ENCODE measurements at regions not wholly inside any gene's neighbourhood (a gene's known extent, or its start where the extent isn't known, plus 50 kb on each side); places are given as distances from the start of the nearest gene placed in this dataset.
"Not testable (repeated sequence)": the region's sequence is repeated elsewhere in the genome, so short reads cannot be mapped to it uniquely, and the experiment has no call there.

DNA sequence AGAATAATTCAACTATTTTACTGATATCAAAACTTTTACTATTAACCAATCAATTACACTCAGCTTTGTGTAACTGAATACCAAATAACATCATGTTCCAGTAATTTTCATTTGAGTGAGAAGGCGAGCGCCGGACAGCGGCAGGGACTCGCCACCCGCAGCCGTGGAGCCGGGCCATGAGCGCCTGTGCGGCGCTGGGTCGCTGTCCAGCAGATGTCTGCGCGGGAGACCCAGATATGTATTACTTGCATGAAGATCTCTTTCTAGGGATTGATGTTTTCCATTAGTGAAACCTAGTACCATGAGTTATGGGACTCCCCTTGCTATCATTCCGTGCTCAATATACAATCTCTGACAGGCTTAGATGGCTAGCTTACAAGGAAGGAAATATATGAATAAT lies 245.1 kb upstream of the PRSS16 start:
- WGBS (ENCODE audit: insufficient coverage, insufficient replicate concordance, low lambda C conversion rate, missing lambda C conversion rate): 90% methylated on average over 15 of the region's 15 CpGs
- Histone ChIP-seq H3K79me2 (ENCODE audit: control insufficient read depth, insufficient read depth, low read length) (no peaks in the 10 kb centered on the region), H3K9ac (ENCODE audit: control insufficient read depth, insufficient read depth, low read length) (no peak overlapping the region), H3K4me1 (ENCODE audit: control insufficient read depth, insufficient read depth, low read length) (no peaks in the 10 kb centered on the region), H3K27me3 (replicated peaks in 1 of 2; ENCODE audit: control insufficient read depth in 2 of 2, insufficient read depth in 2 of 2, low read length in 1 of 2) (no peaks in the 10 kb centered on the region), H3K9me3 (replicated peaks; ENCODE audit: control insufficient read depth, insufficient read depth, low read length) (no peaks in the 10 kb centered on the region; the same call in 1 of the 3 replicates), H4K20me1 (ENCODE audit: control insufficient read depth, insufficient read depth) (no peaks in the 10 kb centered on the region), H3K27ac (ENCODE audit: control insufficient read depth, insufficient read depth) (no peak overlapping the region), H3K4me3 (no peak overlapping the region), H3K36me3 (ENCODE audit: control insufficient read depth in 2 of 2, insufficient read depth in 2 of 2, low read length in 1 of 2) (no peaks in the 10 kb centered on the region), H2AFZ (ENCODE audit: control insufficient read depth, low read depth, low read length) (no peak overlapping the region), H3K4me2 (ENCODE audit: control insufficient read depth, insufficient read depth) (no peak overlapping the region)
- no peak for ATAC-seq
- CTCF ChIA-PET: no interaction called here
- SMC1A ChIA-PET (ENCODE audit: uncharacterized antibody, unreplicated experiment): no interaction called here
- intact Hi-C loops (cut with micrococcal nuclease; ENCODE audit: unreplicated experiment) (no loop called here), in situ Hi-C loops (cut with MboI) (no loop called here)
- RAD21 ChIA-PET (ENCODE audit: unreplicated experiment): no interaction called here
- TF ChIP-seq GATAD2B (conservative IDR thresholded peaks at IDR 0.05; ENCODE audit: low read depth) (no peak), JUND (IDR thresholded peaks at IDR 0.05; ENCODE audit: low read depth, low read length) (no peak), SIN3A (IDR thresholded peaks at IDR 0.05; ENCODE audit: low read depth, low read length) (no peak)
- TF ChIP-seq, protein P1, sequence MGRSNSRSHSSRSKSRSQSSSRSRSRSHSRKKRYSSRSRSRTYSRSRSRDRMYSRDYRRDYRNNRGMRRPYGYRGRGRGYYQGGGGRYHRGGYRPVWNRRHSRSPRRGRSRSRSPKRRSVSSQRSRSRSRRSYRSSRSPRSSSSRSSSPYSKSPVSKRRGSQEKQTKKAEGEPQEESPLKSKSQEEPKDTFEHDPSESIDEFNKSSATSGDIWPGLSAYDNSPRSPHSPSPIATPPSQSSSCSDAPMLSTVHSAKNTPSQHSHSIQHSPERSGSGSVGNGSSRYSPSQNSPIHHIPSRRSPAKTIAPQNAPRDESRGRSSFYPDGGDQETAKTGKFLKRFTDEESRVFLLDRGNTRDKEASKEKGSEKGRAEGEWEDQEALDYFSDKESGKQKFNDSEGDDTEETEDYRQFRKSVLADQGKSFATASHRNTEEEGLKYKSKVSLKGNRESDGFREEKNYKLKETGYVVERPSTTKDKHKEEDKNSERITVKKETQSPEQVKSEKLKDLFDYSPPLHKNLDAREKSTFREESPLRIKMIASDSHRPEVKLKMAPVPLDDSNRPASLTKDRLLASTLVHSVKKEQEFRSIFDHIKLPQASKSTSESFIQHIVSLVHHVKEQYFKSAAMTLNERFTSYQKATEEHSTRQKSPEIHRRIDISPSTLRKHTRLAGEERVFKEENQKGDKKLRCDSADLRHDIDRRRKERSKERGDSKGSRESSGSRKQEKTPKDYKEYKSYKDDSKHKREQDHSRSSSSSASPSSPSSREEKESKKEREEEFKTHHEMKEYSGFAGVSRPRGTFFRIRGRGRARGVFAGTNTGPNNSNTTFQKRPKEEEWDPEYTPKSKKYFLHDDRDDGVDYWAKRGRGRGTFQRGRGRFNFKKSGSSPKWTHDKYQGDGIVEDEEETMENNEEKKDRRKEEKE (IDR thresholded peaks at IDR 0.05): no peak
- POLR2A ChIA-PET: no interaction called here
- no TSS peak for BruUV-seq (replicated peaks)
- no peak for FAIRE-seq
- DNase-seq (ENCODE audit: low read depth, low spot score): no peak

DNA sequence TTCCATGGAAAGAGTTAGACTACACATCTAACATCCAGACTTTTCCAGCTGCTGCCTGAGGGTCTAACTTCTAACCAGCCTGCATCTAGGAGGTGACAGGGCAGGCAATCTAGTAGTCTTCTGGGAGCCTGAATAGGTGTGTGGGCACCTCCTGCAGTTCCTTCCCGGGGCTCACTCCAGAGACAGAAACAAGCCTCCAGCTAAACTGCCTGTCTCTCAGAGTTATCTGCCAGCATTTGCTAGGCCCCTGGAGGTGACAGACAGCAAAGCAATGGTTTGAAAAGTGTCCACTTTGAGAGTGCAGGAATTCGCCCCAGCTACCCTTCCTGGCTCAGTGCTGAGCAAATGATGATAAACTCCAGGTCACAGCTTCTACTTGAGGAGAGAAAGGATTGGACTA lies 240.5 kb upstream of the PRSS16 start:
- H3K27me3 ChIP-seq (replicated peaks in 1 of 2; ENCODE audit: control insufficient read depth in 2 of 2, insufficient read depth in 2 of 2, low read length in 1 of 2): no peaks in the 10 kb centered on the region
- intact Hi-C loops (cut with micrococcal nuclease; ENCODE audit: unreplicated experiment): no loop called here
- H3K4me1 ChIP-seq (ENCODE audit: control insufficient read depth, insufficient read depth, low read length): no peaks in the 10 kb centered on the region
- in situ Hi-C loops (cut with MboI): no loop called here
- ChIA-PET SMC1A (ENCODE audit: uncharacterized antibody, unreplicated experiment) (interaction anchor here (0.8 to 1.4 kb wide), 2 partner anchors 14 to 73 kb away, joined by 3 to 4 read pairs; no protein-coding TSS in a partner anchor), CTCF (no interaction called here), RAD21 (ENCODE audit: unreplicated experiment) (no interaction called here), POLR2A (interaction anchor here (0.7 kb wide), 1 partner anchor 411 kb away, joined by 4 read pairs; no protein-coding TSS in a partner anchor)
- H3K4me3 ChIP-seq: no peak overlapping the region
- H4K20me1 ChIP-seq (ENCODE audit: control insufficient read depth, insufficient read depth): no peaks in the 10 kb centered on the region
- BruUV-seq (replicated peaks): no TSS peak
- no peak overlapping the region for H3K27ac ChIP-seq (ENCODE audit: control insufficient read depth, insufficient read depth)
- ATAC-seq (no peak), FAIRE-seq (no peak), DNase-seq (ENCODE audit: low read depth, low spot score) (no peak)
- H3K79me2 ChIP-seq (ENCODE audit: control insufficient read depth, insufficient read depth, low read length): no peaks in the 10 kb centered on the region
- 32% methylated on average over 2 of the region's 2 CpGs for WGBS (ENCODE audit: insufficient coverage, insufficient replicate concordance, low lambda C conversion rate, missing lambda C conversion rate)
- no peak overlapping the region for H3K4me2 ChIP-seq (ENCODE audit: control insufficient read depth, insufficient read depth)
- H2AFZ ChIP-seq (ENCODE audit: control insufficient read depth, low read depth, low read length): no peak overlapping the region
- no peak for TF ChIP-seq ZBED1 (IDR thresholded peaks at IDR 0.05; ENCODE audit: borderline replicate concordance)
- H3K9me3 ChIP-seq (replicated peaks; ENCODE audit: control insufficient read depth, insufficient read depth, low read length): no peaks in the 10 kb centered on the region; the same call in 1 of the 3 replicates
- no peak overlapping the region for H3K9ac ChIP-seq (ENCODE audit: control insufficient read depth, insufficient read depth, low read length)
- H3K36me3 ChIP-seq (ENCODE audit: control insufficient read depth in 2 of 2, insufficient read depth in 2 of 2, low read length in 1 of 2): no peaks in the 10 kb centered on the region

DNA sequence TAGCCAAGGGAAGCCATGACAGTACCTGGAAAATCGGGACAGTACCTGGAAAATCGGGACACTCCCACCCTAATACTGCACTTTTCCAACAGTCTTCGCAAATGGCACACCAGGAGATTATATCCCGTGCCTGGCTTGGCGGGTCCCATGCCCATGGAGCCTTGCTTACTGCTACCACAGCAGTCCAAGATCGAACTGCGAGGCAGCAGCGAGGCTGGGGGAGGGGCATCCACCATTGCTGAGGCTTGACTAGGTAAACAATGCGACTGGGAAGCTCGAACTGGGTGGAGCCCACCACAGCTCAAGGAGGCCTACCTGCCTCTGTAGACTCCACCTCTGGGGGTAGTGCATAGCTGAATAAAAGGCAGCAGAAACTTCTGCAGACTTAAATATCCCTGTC lies 238.9 kb upstream of the PRSS16 start:
- WGBS (ENCODE audit: insufficient coverage, insufficient replicate concordance, low lambda C conversion rate, missing lambda C conversion rate): 66% methylated on average over 10 of the region's 10 CpGs

More for the DNA sequence above, 238.9 kb upstream of the PRSS16 start:
- POLR2A ChIA-PET; CTCF ChIA-PET; in situ Hi-C loops (cut with MboI); H3K27me3 ChIP-seq (replicated peaks in 1 of 2; ENCODE audit: control insufficient read depth in 2 of 2, insufficient read depth in 2 of 2, low read length in 1 of 2); H3K4me3 ChIP-seq; SMC1A ChIA-PET (ENCODE audit: uncharacterized antibody, unreplicated experiment); H2AFZ ChIP-seq (ENCODE audit: control insufficient read depth, low read depth, low read length); H3K27ac ChIP-seq (ENCODE audit: control insufficient read depth, insufficient read depth); H3K9me3 ChIP-seq (replicated peaks; ENCODE audit: control insufficient read depth, insufficient read depth, low read length); BruUV-seq (replicated peaks); H3K79me2 ChIP-seq (ENCODE audit: control insufficient read depth, insufficient read depth, low read length); ATAC-seq; intact Hi-C loops (cut with micrococcal nuclease; ENCODE audit: unreplicated experiment); H3K4me2 ChIP-seq (ENCODE audit: control insufficient read depth, insufficient read depth); H4K20me1 ChIP-seq (ENCODE audit: control insufficient read depth, insufficient read depth); FAIRE-seq; DNase-seq (ENCODE audit: low read depth, low spot score); H3K9ac ChIP-seq (ENCODE audit: control insufficient read depth, insufficient read depth, low read length); RAD21 ChIA-PET (ENCODE audit: unreplicated experiment); H3K36me3 ChIP-seq (ENCODE audit: control insufficient read depth in 2 of 2, insufficient read depth in 2 of 2, low read length in 1 of 2); H3K4me1 ChIP-seq (ENCODE audit: control insufficient read depth, insufficient read depth, low read length): not testable (repeated sequence)
